IPS-18c (cell line): ENCODE measurements at regions not wholly inside any gene's neighbourhood (a gene's known extent, or its start where the extent isn't known, plus 50 kb on each side); places are given as distances from the start of the nearest gene placed in this dataset.

Experiments
- H3K4me3 ChIP-seq: 2 replicates; pipeline ENCODE4 v1.7.0; 2013; ENCODE audit warnings: low read depth, mild to moderate bottlenecking, low read length, moderate library complexity; ENCODE audit not compliant: insufficient read depth
- H3K9me3 ChIP-seq: one replicate; pipeline ENCODE4 v1.6.1; 2013; ENCODE audit warnings: mild to moderate bottlenecking, low read length, moderate library complexity; ENCODE audit not compliant: control insufficient read depth, insufficient read depth

GRCh38 chr16:50984688-50985087, 166.4 kb downstream of the SALL1 start:
- H3K9me3 ChIP-seq, result no peaks in the 10 kb centered on the region
- H3K4me3 ChIP-seq, result no peak overlapping the region

- Histone ChIP-seq H3K4me3 (no peak overlapping the region), H3K9me3 (no peaks in the 10 kb centered on the region)
Measured at GRCh38 chr16:50982808-50983207, 168.3 kb downstream of the SALL1 start.

- H3K4me3 ChIP-seq, result no peak overlapping the region
Measured at GRCh38 chr16:50981951-50982350, 169.1 kb downstream of the SALL1 start.

GRCh38 chr16:50980666-50981065, 170.4 kb downstream of the SALL1 start:
- H3K4me3 ChIP-seq, result no peak overlapping the region
- H3K9me3 ChIP-seq, result no peaks in the 10 kb centered on the region

More at GRCh38 chr16:50981951-50982350, 169.1 kb downstream of the SALL1 start:
- no peaks in the 10 kb centered on the region for H3K9me3 ChIP-seq

GRCh38 chr16:50979806-50980620, 171.1 kb downstream of the SALL1 start:
- H3K4me3 ChIP-seq, result no peak overlapping the region
- no peaks in the 10 kb centered on the region for H3K9me3 ChIP-seq

- no peaks in the 10 kb centered on the region for H3K9me3 ChIP-seq
Measured at GRCh38 chr16:50977138-50977537, 173.9 kb downstream of the SALL1 start.

GRCh38 chr16:50974438-50975036, 176.5 kb downstream of the SALL1 start:
- H3K9me3 ChIP-seq, result peaks cover 3% of the 10 kb centered on the region
- no peak overlapping the region for H3K4me3 ChIP-seq

More at GRCh38 chr16:50977138-50977537, 173.9 kb downstream of the SALL1 start:
- no peak overlapping the region for H3K4me3 ChIP-seq

- H3K4me3 ChIP-seq, result no peak overlapping the region
- peaks cover 3% of the 10 kb centered on the region for H3K9me3 ChIP-seq
Measured at GRCh38 chr16:50972876-50973275, 178.2 kb downstream of the SALL1 start.

GRCh38 chr16:50970281-50970680, 180.8 kb downstream of the SALL1 start:
- H3K9me3 ChIP-seq, result peaks cover 3% of the 10 kb centered on the region
- H3K4me3 ChIP-seq, result no peak overlapping the region

- H3K4me3 ChIP-seq, result no peak overlapping the region
- H3K9me3 ChIP-seq, result peaks cover 3% of the 10 kb centered on the region
Measured at GRCh38 chr16:50967827-50968612, 183.1 kb downstream of the SALL1 start.

- H3K9me3 ChIP-seq, result no peaks in the 10 kb centered on the region
- H3K4me3 ChIP-seq, result no peak overlapping the region
Measured at GRCh38 chr16:50964491-50964890, 186.6 kb downstream of the SALL1 start.

- peaks cover 2% of the 10 kb centered on the region for H3K9me3 ChIP-seq
- no peak overlapping the region for H3K4me3 ChIP-seq
Measured at GRCh38 chr16:50961952-50962351, 189.1 kb downstream of the SALL1 start.

GRCh38 chr16:50960517-50961202, 190.4 kb downstream of the SALL1 start:
- peaks cover 2% of the 10 kb centered on the region for H3K9me3 ChIP-seq
- no peak overlapping the region for H3K4me3 ChIP-seq

- Histone ChIP-seq H3K4me3 (no peak overlapping the region), H3K9me3 (peaks cover 2% of the 10 kb centered on the region)
Measured at GRCh38 chr16:50957056-50957455, 194.0 kb downstream of the SALL1 start.

- peaks cover 2% of the 10 kb centered on the region for H3K9me3 ChIP-seq
- H3K4me3 ChIP-seq, result no peak overlapping the region
Measured at GRCh38 chr16:50956637-50957036, 194.4 kb downstream of the SALL1 start.

GRCh38 chr16:50955311-50955710, 195.8 kb downstream of the SALL1 start:
- no peak overlapping the region for H3K4me3 ChIP-seq

GRCh38 chr16:50954469-50954868, 196.6 kb downstream of the SALL1 start:
- peaks cover 2% of the 10 kb centered on the region for H3K9me3 ChIP-seq

More at GRCh38 chr16:50955311-50955710, 195.8 kb downstream of the SALL1 start:
- H3K9me3 ChIP-seq, result peaks cover 2% of the 10 kb centered on the region

More at GRCh38 chr16:50954469-50954868, 196.6 kb downstream of the SALL1 start:
- H3K4me3 ChIP-seq, result no peak overlapping the region
